DOHH2 (cell line): ENCODE measurements at regions not wholly inside any gene's neighbourhood (a gene's known extent, or its start where the extent isn't known, plus 50 kb on each side); places are given as distances from the start of the nearest gene placed in this dataset.

Source experiments
- H3F3A ChIP-seq: fragments of 200-600 bp; sonication (generic), shearing (Covaris generic); 2 replicates; pipeline ENCODE4 v1.6.0; 2016; ENCODE audit warnings: antibody characterized with exemption, mild to moderate bottlenecking; ENCODE audit not compliant: control insufficient read depth, insufficient read depth
- H3K27ac ChIP-seq: fragments of 200-600 bp; sonication (generic); 2 replicates; pipeline ENCODE4 v1.5.1; 2014; ENCODE audit warnings: low read depth, mild to moderate bottlenecking, low read length, moderate library complexity
- H3K27me3 ChIP-seq: fragments of 200-600 bp; sonication (generic); 2 replicates; pipeline ENCODE4 v1.6.1; 2014; ENCODE audit warnings: mild to moderate bottlenecking, low read length, mixed read lengths; ENCODE audit not compliant: control insufficient read depth
- H3K36me3 ChIP-seq: fragments of 200-600 bp; sonication (generic); 2 replicates; pipeline ENCODE4 v1.6.1; 2014; ENCODE audit warnings: mild to moderate bottlenecking, low read length, moderate library complexity, mixed read lengths; ENCODE audit not compliant: control insufficient read depth
- H3K4me1 ChIP-seq: fragments of 200-600 bp; sonication (generic); 2 replicates; pipeline ENCODE4 v1.6.1; 2014; ENCODE audit warnings: mild to moderate bottlenecking, low read length, mixed read lengths; ENCODE audit not compliant: control insufficient read depth
- H3K4me2 ChIP-seq: fragments of 200-600 bp; sonication (generic); 2 replicates; pipeline ENCODE4 v1.6.0; 2014; ENCODE audit warnings: mild to moderate bottlenecking, low read length, moderate library complexity
- H3K4me3 ChIP-seq: fragments of 200-600 bp; sonication (generic); 2 replicates; pipeline ENCODE4 v1.5.1; 2014; ENCODE audit warnings: mild to moderate bottlenecking, low read length, mixed read lengths
- H3K79me2 ChIP-seq: fragments of 200-600 bp; sonication (generic); 2 replicates; pipeline ENCODE4 v1.6.1; 2014; ENCODE audit warnings: mild to moderate bottlenecking, low read length, mixed read lengths; ENCODE audit not compliant: control insufficient read depth
- H3K9me2 ChIP-seq: fragments of 200-600 bp; sonication (generic); replicated peaks from 2 replicates; pipeline ENCODE4 v1.6.1; 2014; ENCODE audit warnings: mild to moderate bottlenecking, low read length, mixed read lengths; ENCODE audit not compliant: control insufficient read depth
- H3K9me3 ChIP-seq: fragments of 200-600 bp; sonication (generic); 2 replicates; pipeline ENCODE4 v1.6.1; 2014; ENCODE audit warnings: antibody characterized with exemption, low read length, mixed read lengths; ENCODE audit not compliant: control insufficient read depth, insufficient read depth
- H4K20me1 ChIP-seq: fragments of 200-600 bp; sonication (generic); 2 replicates; pipeline ENCODE4 v1.6.0; 2014; ENCODE audit warnings: low read depth, mild to moderate bottlenecking, antibody characterized with exemption, low read length, moderate library complexity; ENCODE audit not compliant: control insufficient read depth, insufficient read depth
- CTCF ChIP-seq: fragments of 200-600 bp; sonication (generic); IDR thresholded peaks from one replicate; pipeline ENCODE4 v1.5.1; 2014; ENCODE audit warnings: antibody characterized with exemption, mild to moderate bottlenecking, low read depth, low read length; ENCODE audit not compliant: poor library complexity, severe bottlenecking
- EZH2phosphoT487 ChIP-seq: fragments of 200-600 bp; sonication (generic); IDR thresholded peaks from 2 replicates; pipeline ENCODE4 v1.6.1; 2017; ENCODE audit warnings: borderline replicate concordance, mild to moderate bottlenecking, antibody characterized with exemption, low read length, moderate library complexity, mixed read lengths

- Histone ChIP-seq H3F3A (no peaks in the 10 kb centered on the region), H3K79me2 (no peaks in the 10 kb centered on the region), H3K27me3 (peaks cover 34% of the 10 kb centered on the region), H3K27ac (no peak overlapping the region), H3K4me3 (no peak overlapping the region), H3K9me3 (no peaks in the 10 kb centered on the region), H3K36me3 (no peaks in the 10 kb centered on the region), H3K4me2 (no peak overlapping the region), H3K9me2 (no peaks in the 10 kb centered on the region), H4K20me1 (no peaks in the 10 kb centered on the region), H3K4me1 (peaks cover 12% of the 10 kb centered on the region)
- TF ChIP-seq EZH2phosphoT487 (no peak), CTCF (no peak)
These were observed 91.4 kb upstream of the LGALSL start for GRCh38 chr2:64362562-64363026.

DNA sequence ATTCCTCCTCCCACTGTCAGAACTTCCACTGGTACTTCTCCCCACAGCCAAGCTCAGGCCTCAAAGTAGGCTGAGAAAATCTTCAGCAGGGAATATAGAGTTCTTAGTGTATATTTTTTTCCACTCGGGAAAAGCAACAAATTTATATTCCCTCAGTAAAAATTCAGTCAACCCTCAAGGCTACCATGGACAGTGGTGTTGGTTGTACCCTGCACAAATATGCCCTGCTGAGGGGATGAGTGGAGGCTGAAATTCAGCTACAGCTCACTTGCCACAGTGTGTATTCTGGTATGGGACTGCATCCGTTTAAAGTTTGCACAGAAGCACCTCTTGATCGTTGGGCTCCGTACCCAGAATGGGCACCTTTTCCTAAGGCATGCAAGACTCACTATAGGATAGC lies 90.8 kb upstream of the LGALSL start:
- TF ChIP-seq CTCF (no peak), EZH2phosphoT487 (no peak)
- no peaks in the 10 kb centered on the region for H4K20me1 ChIP-seq
- no peak overlapping the region for H3K27ac ChIP-seq
- H3K4me3 ChIP-seq, result no peak overlapping the region
- H3K9me3 ChIP-seq, result no peaks in the 10 kb centered on the region
- no peaks in the 10 kb centered on the region for H3K79me2 ChIP-seq
- H3K36me3 ChIP-seq, result no peaks in the 10 kb centered on the region
- H3K4me2 ChIP-seq, result no peak overlapping the region
- no peaks in the 10 kb centered on the region for H3F3A ChIP-seq
- H3K4me1 ChIP-seq, result peaks cover 12% of the 10 kb centered on the region
- H3K9me2 ChIP-seq, result no peaks in the 10 kb centered on the region
- peaks cover 32% of the 10 kb centered on the region for H3K27me3 ChIP-seq

DNA sequence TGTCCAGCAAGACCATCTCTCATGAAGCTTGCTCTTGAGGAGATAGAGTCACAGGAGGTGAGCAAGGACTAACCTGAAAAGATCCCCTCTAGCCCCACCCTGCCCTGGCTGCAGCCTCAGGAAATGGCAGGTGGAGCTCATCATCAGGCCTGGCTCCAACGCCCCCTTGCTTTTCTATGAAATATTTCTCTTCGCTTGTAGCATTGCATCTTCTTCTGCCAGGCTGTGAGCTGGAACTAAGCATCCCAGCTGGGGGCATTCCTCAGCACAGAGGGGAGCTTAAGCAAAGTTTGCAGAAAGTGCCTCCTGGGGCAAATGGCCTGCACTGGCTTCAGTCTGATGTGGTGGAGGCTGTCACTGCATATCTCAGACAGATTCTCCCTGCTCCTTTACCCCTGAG lies 90.1 kb upstream of the LGALSL start:
- H3K79me2 ChIP-seq, result no peaks in the 10 kb centered on the region
- H3K4me3 ChIP-seq, result no peak overlapping the region
- no peaks in the 10 kb centered on the region for H3K9me3 ChIP-seq
- H3K9me2 ChIP-seq, result no peaks in the 10 kb centered on the region
- TF ChIP-seq EZH2phosphoT487 (no peak), CTCF (peak; percentile 26)
- H3K36me3 ChIP-seq, result no peaks in the 10 kb centered on the region
- no peak overlapping the region for H3K4me2 ChIP-seq
- H3K4me1 ChIP-seq, result peaks cover 12% of the 10 kb centered on the region
- no peaks in the 10 kb centered on the region for H3F3A ChIP-seq
- H3K27ac ChIP-seq, result no peak overlapping the region
- peaks cover 28% of the 10 kb centered on the region for H3K27me3 ChIP-seq
- no peaks in the 10 kb centered on the region for H4K20me1 ChIP-seq
